HG02798 (cell line): ENCODE measurements at regions not wholly inside any gene's neighbourhood (a gene's known extent, or its start where the extent isn't known, plus 50 kb on each side); places are given as distances from the start of the nearest gene placed in this dataset.
"Not testable (repeated sequence)": the region's sequence is repeated elsewhere in the genome, so short reads cannot be mapped to it uniquely, and the experiment has no call there.

Experiments used
- ATAC-seq: cut with Tn5 transposase; IDR thresholded peaks from one replicate; pipeline ENCODE4 v1.9.1; 2021; ENCODE audit warnings: mild to moderate bottlenecking; ENCODE audit not compliant: unreplicated experiment, poor library complexity

GRCh38 chr2:31813016-31813415 lies 197.8 kb downstream of the MEMO1 start:
- ATAC-seq, result no peak

- peak; percentile 98 for ATAC-seq
Measured at GRCh38 chr2:31812051-31812798, 198.6 kb downstream of the MEMO1 start.

DNA sequence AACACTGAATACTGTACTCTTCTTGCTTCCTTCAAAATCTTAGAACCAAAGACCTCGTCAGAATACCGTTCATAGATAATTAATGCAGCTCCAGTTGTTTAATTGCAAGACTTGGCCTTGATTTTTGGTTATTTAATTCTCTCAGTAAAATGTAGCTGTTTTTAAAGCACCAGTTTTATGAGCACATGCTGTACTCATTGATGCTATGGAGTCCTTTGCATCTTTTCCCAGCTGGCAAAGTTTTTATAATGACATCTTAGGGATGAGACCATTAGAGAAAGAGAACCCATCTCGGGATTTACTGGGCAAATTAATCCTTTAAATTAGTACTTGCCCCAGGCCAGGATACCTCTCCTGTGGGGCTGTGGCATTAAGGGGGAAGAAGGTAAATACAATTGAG lies 199.3 kb downstream of the MEMO1 start:
- ATAC-seq, result no peak

DNA sequence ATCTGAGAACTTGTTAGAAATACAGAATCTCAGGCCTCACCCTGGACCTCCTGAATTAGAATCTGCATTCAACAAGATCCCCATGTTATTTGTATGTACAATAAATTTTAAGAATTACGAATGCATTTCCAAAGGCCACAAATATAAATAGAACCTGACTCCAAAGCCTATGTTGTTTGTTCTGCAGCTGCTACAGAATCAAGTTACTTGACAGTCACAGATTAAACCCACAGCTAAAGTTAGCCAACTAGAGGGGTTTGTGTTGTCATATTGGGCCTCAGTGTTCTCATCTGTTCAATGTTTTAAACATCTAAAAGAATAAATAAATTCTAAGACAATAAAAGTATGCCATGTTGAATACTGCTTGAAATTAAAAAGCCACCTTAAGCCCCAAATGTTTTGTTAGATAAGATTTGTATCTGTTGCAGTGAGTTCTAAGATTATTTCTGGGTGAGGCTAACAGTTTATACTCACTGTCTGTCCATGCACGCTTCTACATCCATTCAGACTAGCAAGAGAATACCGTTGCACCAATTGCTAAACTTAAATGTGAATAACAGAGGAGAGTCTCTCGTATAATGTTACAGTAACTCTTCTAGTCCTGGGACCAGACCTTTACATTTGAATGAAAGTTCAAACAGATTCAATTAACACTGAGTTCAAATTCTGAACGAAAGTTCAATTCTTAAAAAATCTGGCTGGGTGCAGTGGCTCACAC lies 200.4 kb downstream of the MEMO1 start:
- no peak for ATAC-seq

DNA sequence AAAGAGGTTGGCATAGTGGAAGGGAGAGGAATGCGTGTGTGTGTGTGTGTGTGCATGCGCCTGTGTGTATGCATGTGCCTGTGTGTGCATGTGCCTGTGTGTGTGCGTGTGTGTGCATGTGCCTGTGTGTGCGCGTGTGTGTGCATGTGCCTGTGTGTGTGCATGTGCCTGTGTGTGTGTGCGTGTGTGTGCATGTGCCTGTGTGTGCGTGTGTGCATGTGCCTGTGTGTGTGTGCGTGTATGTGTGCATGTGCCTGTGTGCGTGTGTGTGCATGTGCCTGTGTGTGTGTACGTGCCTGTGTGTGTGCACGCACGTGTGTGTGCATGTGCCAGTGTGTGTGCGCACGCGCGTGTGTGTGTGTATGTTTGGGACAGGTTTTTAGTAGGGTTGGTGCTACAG lies 205.1 kb downstream of the MEMO1 start:
- ATAC-seq, result no peak

DNA sequence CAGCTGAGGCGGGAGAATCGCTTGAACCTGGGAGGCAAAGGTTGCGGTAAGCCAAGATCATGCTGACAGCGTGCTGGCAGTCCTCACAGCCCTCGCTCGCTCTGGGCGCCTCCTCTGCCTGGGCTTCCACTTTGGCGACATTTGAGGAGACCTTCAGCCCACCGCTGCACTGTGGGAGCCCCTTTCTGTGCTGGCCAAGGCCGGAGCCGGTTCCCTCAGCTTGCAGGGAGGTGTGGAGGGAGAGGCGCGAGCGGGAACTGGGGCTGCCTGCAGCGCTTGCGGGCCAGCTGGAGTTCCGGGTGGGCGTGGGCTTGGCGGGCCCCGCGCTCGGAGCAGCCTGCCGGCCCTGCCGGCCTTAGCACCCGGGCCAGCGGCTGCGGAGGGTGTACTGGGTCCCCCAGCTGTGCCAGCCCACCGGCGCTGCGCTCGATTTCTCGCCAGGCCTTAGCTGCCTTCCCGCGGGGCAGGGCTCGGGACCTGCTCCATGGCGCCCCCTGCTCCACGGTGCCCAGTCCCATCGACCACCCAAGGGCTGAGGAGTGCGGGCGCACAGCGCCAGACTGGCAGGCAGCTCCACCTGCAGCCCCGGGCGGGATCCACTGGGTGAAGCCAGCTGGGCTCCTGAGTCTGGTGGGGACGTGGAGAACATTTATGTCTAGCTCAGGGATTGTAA lies 207.2 kb downstream of the MEMO1 start:
- not testable (repeated sequence) for ATAC-seq

- ATAC-seq, result no peak
Measured at GRCh38 chr2:31802711-31803110, 208.1 kb downstream of the MEMO1 start.

DNA sequence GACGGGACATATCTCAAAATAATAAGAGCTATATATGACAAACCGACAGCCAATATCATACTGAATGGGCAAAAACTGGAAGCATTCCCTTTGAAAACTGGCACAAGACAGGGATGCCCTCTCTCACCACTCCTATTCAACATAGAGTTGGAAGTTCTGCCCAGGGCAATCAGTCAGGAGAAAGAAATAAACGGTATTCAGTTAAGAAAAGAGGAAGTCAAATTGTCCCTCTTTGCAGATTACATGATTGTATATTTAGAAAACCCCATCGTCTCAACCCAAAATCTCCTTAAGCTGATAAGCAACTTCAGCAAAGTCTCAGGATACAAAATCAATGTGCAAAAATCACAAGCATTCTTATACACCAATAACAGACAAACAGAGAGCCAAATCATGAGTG lies 211.5 kb downstream of the MEMO1 start:
- ATAC-seq, result not testable (repeated sequence)

DNA sequence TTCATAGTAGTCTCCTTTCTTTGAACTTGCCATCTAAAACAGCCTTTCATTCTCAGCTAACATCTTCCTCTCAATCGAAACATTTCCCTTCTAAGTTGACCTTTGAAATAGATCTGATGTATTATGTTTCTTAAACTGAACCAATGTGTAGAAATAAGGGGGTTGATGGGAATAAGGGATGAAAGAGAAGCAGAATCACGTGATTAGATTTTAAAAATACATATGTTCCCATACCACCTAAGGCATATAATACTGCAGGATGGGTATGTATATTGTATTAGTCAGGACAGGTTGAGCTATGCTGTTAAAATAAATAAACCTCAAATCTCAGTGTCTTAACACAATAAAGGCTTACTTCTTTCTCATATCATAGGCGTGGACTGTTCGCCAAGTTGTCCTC lies 207.5 kb upstream of the SRD5A2 start:
- no peak for ATAC-seq

GRCh38 chr2:31785876-31786275 lies 205.1 kb upstream of the SRD5A2 start:
- ATAC-seq, result peak; percentile 42

DNA sequence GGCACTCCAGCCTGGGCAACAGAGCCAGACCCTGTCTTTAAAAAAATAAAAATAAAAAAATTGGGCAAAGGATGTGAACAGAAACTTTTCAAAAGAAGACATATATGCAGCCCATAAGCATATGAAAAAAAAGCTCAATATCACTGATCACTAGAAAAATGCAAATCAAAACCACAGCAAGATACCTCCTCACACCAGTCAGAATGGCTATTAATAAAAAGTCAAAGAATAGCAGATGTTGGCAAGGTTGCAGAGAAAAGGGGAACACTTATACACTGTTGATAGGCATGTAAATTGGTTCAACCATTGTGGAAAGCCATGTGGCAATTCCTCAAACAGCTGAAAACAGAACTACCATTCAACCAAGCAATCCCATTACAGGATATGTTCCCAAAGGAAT lies 204.1 kb upstream of the SRD5A2 start:
- no peak for ATAC-seq

DNA sequence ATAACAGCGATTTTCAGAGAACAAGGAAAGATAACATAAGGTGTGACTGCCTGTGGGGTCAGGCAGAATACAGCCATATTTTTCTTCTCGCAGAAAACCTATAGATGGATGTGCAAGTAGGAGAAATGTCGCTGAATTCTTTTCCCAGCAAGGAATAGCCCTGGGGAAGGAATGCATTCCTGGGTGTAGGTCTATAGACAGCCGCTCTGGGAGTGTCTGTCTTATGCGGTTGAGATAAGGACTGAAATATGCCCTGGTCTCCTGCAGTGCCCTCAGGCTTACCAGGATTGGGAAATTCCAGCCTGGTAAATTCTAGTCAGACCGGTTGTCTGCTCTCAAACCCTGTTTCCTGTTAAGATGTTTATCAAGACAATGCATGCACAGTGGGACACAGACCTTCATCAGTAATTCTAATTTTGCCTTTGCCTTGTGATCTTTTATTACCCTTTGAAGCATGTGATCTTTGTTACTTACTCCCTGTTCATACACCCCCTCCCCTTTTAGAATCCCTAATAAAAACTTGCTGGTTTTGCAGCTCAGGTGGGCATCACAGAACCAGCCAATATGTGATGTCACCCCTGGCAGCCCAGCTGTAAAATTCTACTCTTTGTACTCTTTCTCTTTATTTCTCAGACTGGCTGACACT lies 202.8 kb upstream of the SRD5A2 start:
- not testable (repeated sequence) for ATAC-seq

GRCh38 chr2:31778153-31778552 lies 197.4 kb upstream of the SRD5A2 start:
- no peak for ATAC-seq

DNA sequence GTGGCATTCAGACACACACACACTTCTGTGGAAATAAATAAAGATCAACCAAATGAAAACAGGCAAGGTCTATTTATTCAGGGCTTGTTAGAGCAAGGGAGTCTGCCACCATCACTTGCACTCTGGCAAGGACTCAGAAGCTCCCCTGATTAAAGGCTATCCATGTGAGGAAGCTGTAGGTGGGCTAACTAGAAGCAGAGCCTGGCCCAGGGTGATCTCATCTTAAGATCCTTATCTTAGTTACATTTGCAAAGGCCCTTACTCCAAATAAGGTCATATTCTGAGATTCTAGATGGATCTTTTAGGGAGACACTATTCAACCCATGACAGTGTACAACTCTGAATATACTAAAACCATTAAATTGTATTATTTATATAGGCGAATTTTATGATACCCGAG lies 190.0 kb upstream of the SRD5A2 start:
- no peak for ATAC-seq

- no peak for ATAC-seq
Measured at GRCh38 chr2:31765078-31765945, 184.6 kb upstream of the SRD5A2 start.

DNA sequence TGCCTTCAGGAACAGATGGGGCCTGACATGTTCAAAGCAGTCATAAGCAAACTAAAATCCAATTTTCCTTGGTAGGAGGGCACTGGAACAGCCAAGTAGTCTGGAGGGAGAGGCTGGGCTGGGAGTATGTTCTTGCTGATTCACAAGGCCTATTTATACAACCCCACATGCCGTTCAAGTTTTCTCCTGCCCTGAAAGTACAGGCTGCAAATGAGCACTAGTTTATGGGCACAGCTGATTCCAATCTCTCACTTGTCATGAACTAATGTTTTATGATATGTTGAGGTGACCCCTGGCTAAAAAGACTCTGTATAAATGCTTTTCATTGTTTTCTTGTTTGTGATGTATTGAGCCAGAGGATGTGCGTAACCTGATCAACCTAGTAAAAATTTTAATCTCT lies 183.4 kb upstream of the SRD5A2 start:
- ATAC-seq, result no peak

DNA sequence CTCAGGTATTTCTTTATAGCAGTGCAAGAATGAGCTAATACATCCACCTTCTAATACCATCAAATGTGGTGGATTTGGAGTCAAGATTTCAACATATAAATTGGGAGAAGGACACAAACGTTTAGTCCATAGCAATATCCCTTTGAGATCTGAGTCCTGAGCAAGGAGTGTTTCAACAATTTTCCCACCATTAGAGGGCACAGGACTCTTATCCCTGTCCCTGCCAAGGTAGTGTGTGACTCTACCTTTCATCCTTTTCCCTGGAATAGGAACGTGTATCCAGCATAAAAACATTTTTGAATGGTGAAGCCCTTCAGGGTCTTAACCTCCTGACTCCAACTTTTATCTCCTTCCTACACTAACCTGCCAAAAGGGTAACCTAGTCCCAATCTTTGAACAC lies 181.3 kb upstream of the SRD5A2 start:
- no peak for ATAC-seq

GRCh38 chr2:31757351-31757750 lies 176.6 kb upstream of the SRD5A2 start:
- ATAC-seq, result not testable (repeated sequence)

- not testable (repeated sequence) for ATAC-seq
Measured at GRCh38 chr2:31748746-31749145, 168.0 kb upstream of the SRD5A2 start.

DNA sequence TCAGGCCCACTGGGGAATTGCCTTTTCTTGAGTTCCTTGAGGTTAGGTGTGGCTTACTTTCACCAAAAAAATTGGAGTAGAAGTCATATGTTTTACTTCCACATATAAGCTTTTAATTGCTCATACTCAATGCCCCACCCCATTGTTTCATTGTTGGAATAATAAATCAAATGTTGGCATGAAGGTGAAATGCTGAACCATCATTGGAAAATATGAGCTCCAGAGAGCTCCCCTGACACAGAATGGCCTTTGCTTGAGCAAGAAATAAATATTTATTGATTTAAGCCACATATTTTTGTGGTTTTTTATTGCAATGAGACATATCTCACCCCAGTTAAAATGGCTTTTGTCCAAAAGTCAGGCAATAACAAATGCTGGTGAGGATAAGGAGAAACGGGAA lies 167.3 kb upstream of the SRD5A2 start:
- no peak for ATAC-seq
